GM12875 (cell line): ENCODE measurements at regions not wholly inside any gene's neighbourhood (a gene's known extent, or its start where the extent isn't known, plus 50 kb on each side); places are given as distances from the start of the nearest gene placed in this dataset.

Source experiments
- H3K4me3 ChIP-seq: one replicate; pipeline ENCODE4 v1.5.1; 2011; ENCODE audit warnings: low read depth, low read length, control low read depth
- TF ChIP-seq, protein P1 (sequence below): IDR thresholded peaks from 2 replicates; pipeline ENCODE4 v1.5.1; 2011; ENCODE audit warnings: low read depth, mild to moderate bottlenecking, control low read depth, inconsistent platforms, low read length, moderate library complexity, borderline replicate concordance; ENCODE audit not compliant: insufficient read depth

DNA sequence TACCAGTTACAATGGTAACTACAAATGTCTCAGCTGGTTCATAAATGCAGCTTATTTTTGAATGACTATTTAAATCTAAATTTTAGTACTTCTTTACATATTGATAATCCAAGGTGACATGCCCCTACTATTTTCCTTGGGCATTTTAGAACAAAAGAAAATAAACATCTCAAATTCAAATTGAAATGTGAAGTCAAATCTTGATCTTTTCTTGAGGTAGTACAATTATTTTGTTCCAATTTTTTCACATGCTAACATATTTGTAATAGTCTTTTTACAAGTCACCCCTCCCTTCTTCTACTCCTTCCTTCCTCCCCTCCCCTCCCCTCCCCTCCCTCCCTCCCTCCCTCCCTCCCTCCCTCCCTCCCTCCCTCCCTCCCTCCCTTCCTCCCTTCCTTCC is 370.1 kb upstream of the MMS22L start:
- H3K4me3 ChIP-seq: no peak overlapping the region
- TF ChIP-seq, protein P1, sequence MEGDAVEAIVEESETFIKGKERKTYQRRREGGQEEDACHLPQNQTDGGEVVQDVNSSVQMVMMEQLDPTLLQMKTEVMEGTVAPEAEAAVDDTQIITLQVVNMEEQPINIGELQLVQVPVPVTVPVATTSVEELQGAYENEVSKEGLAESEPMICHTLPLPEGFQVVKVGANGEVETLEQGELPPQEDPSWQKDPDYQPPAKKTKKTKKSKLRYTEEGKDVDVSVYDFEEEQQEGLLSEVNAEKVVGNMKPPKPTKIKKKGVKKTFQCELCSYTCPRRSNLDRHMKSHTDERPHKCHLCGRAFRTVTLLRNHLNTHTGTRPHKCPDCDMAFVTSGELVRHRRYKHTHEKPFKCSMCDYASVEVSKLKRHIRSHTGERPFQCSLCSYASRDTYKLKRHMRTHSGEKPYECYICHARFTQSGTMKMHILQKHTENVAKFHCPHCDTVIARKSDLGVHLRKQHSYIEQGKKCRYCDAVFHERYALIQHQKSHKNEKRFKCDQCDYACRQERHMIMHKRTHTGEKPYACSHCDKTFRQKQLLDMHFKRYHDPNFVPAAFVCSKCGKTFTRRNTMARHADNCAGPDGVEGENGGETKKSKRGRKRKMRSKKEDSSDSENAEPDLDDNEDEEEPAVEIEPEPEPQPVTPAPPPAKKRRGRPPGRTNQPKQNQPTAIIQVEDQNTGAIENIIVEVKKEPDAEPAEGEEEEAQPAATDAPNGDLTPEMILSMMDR: no peak

DNA sequence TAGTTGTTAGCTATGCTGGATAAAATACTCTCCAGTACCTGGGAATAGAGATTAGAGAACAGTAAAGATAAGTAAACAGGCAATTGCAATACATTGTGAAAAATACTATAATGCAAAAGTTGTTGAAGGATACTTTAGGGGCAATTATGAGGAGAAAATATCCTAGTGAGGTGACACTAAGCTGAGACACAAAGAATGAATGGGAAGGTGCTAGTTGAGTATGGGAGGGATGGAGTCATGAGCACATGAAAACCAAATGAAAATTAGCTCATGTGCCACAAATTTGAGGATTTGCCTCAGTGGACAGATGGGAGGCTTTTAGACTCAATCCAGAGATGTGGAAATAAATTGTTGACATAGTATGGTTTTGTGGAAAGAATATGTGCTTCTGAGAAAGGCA is 370.5 kb upstream of the MMS22L start:
- no peak overlapping the region for H3K4me3 ChIP-seq
- TF ChIP-seq, protein P1: no peak

DNA sequence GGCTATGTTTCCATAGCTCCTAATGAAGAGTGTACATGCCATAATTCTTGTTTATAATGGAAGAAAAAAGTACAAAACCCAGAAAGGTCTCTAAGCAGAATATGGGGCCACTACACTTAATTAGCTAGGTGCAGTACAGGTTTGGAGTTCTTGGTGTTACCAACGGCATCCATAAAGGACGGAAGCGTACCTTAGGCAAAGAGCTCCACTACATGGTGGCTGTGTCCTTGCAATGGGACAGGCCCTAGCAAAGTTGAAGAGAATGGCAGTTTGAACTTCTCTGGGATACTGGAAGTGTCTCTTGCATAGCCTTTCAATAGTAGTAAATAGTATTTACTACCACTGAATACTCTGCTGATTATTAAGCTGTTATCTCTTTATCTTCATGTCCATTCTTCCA is 371.7 kb upstream of the MMS22L start:
- TF ChIP-seq, protein P1: no peak
- H3K4me3 ChIP-seq: no peak overlapping the region

DNA sequence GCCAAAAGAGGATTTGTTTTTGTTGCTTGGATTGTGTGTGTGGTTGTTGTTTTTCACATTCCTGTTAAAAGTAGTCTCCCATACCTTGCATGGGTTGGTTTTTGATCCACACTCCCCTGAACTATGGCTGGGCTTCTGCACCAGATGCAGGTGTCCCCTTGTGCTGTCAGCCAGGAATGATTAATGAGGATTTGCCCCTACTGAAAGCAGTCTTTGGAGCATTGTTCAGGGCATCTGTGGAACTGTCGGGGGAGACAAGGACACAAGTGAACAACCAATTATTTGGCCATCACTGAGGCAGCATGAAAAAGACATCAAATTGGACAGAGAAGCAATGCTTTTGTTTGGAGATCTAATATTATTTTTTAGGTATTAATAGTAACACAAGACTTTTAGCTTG is 373.2 kb upstream of the MMS22L start:
- H3K4me3 ChIP-seq: no peak overlapping the region
- TF ChIP-seq, protein P1: no peak

DNA sequence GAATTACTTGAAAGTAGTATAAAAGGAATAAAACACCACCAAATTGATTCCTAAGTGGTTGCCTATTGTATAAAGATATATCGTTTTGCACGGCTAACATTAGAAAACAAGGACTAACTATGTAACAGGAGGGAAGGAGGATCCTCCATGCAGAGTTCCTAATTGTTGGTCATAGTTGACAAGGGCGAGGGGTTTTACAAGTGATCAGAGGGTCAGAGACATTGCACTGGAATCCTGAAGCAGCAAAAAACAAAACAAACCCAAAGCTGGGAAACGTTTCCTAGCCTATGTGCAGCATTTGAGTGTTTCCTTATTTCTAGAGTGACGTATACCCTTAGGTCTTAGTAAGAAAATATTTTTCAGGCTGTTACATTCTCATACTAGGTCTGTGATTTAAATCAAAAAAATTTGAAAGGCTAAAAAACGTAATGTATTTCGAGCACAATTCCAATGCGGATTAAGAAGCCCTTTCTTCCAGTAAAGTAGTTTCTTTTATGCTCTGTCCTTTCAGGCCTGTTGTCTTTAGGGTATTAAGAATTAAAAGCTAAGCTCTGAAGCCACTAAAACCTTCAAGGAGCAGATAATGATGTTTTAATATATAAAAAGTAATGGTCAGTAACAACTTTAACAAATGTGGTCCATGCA is 373.8 kb upstream of the MMS22L start:
- TF ChIP-seq, protein P1: no peak
- H3K4me3 ChIP-seq: no peak overlapping the region

DNA sequence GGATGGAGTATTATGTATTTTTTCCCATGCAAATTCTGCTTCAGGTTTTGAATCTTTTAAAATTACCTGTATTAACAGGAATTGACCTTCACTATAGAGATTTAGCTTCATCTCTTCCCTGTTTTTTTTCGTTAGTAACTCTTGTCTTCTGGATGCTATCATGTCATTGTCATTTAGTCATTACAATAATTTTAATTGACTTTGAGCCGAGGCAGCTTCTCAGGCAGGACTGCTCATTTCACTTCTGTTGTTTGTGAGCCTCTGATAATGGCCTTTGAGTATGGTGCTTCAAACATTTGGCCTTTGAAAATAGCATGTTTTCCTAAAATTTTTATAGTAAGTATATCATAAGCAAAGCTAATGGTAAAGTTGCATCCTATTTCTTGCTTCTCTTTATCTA is 375.1 kb upstream of the MMS22L start:
- H3K4me3 ChIP-seq: no peak overlapping the region
- TF ChIP-seq, protein P1: no peak

DNA sequence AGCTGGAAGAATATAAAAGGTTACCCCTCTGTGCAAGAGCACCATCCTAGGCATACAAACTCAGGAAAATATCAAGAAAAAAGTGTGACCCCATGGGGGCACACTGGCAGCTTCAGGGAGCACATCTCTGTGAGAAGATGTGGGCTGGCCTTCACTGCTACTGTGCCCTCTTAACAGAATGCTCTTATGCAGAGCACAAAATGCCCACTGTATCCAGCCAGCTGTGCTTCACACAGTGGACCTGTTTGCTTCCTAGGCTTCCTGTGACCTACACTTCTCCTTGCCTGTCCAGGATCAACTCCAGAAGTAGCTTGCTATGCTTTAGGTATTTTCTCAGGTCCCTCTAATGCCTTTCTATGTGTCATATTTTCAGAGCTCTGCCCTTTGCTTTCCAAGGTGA is 380.2 kb upstream of the MMS22L start:
- TF ChIP-seq, protein P1: no peak
- no peak overlapping the region for H3K4me3 ChIP-seq
